T-cell (primary cell): ENCODE measurements at regions not wholly inside any gene's neighbourhood (a gene's known extent, or its start where the extent isn't known, plus 50 kb on each side); places are given as distances from the start of the nearest gene placed in this dataset.

Experiments used
- ATAC-seq, 4 experiments: fragments of 200-7000 bp in 3 of 4; fragments of 150-1000 bp in 1 of 4; cut with Tn5 transposase; replicated peaks in 1 of 4; 1 replicate in 3 of 4; 2 replicates in 1 of 4; pipeline ENCODE4 v1.10.0; 2021; ENCODE audit warnings: moderate library complexity in 3 of 4, mild to moderate bottlenecking in 2 of 4, moderate number of reproducible peaks in 1 of 4
- CTCF ChIA-PET, 2 donors: fragments of 300-600 bp; sonication (Branson Sonifier 250); formaldehyde crosslinking; loops; one replicate each; lab custom pipeline; 2022; ENCODE audit warnings: antibody characterized with exemption in 2 of 2; lab: Charles Lee
- POLR2A ChIA-PET, 2 donors: fragments of 300-600 bp; sonication (Branson Sonifier 250); formaldehyde crosslinking; loops; one replicate each; lab custom pipeline; 2022; ENCODE audit warnings: antibody characterized with exemption in 2 of 2; lab: Charles Lee
- DNase-seq, 35 experiments: peaks; one replicate each; pipeline versions ENCODE4 v3.0.0 to v3.0.0-alpha.2; 2013 to 2023
- H3K27ac ChIP-seq: one replicate; pipeline ENCODE4 v1.5.1; 2013; ENCODE audit warnings: low read length
- H3K27me3 ChIP-seq, 2 experiments: replicated peaks in 1 of 2; 1 replicate in 1 of 2; 2 replicates in 1 of 2; pipeline versions ENCODE4 v1.6.1 to v1.7.0; 2013; ENCODE audit warnings: low read length in 1 of 2, mixed read lengths in 1 of 2; ENCODE audit not compliant: control insufficient read depth in 2 of 2, insufficient read depth in 2 of 2; ENCODE audit errors: extremely low read depth in 1 of 2
- H3K36me3 ChIP-seq, 2 donors: 1 replicate in 1 of 2; 2 replicates in 1 of 2; pipeline versions ENCODE4 v1.6.1 to v1.7.0; 2013; ENCODE audit warnings: low read length in 1 of 2; ENCODE audit not compliant: control insufficient read depth in 2 of 2, insufficient read depth in 1 of 2; ENCODE audit errors: extremely low read depth in 1 of 2
- H3K4me1 ChIP-seq, 2 experiments: 1 replicate in 1 of 2; 2 replicates in 1 of 2; pipeline versions ENCODE4 v1.6.1 to v1.7.0; 2013; ENCODE audit warnings: low read length in 2 of 2, mixed read lengths in 1 of 2; ENCODE audit not compliant: insufficient read depth in 2 of 2, control insufficient read depth in 1 of 2; ENCODE audit errors: extremely low read depth in 1 of 2
- H3K4me3 ChIP-seq, 2 donors: 1 replicate in 1 of 2; 2 replicates in 1 of 2; pipeline versions ENCODE4 v1.5.1 to v1.7.0; 2013; ENCODE audit warnings: mild to moderate bottlenecking in 2 of 2, low read length in 1 of 2, moderate library complexity in 1 of 2; ENCODE audit not compliant: control insufficient read depth in 1 of 2; ENCODE audit errors: extremely low read depth in 1 of 2
- H3K9me3 ChIP-seq: 2 replicates; pipeline ENCODE4 v1.7.0; 2013
- H3K27ac Mint-ChIP-seq, 2 donors: one replicate each; pipeline ENCODE4 v1.8.0; 2020 to 2021; ENCODE audit warnings: mild to moderate bottlenecking in 2 of 2, mixed read lengths in 2 of 2
- H3K27me3 Mint-ChIP-seq, 2 donors: one replicate each; pipeline ENCODE4 v1.8.0; 2021 to 2022; ENCODE audit warnings: mixed read lengths in 2 of 2
- H3K36me3 Mint-ChIP-seq: one replicate; pipeline ENCODE4 v1.8.0; 2021; ENCODE audit warnings: mixed read lengths
- H3K4me1 Mint-ChIP-seq, 3 donors: one replicate each; pipeline ENCODE4 v1.8.0; 2020 to 2022; ENCODE audit warnings: mixed read lengths in 3 of 3, mild to moderate bottlenecking in 1 of 3
- H3K4me3 Mint-ChIP-seq, 3 donors: one replicate each; pipeline ENCODE4 v1.8.0; 2020 to 2022; ENCODE audit warnings: mild to moderate bottlenecking in 3 of 3, mixed read lengths in 3 of 3, moderate library complexity in 3 of 3
- H3K9me3 Mint-ChIP-seq, 3 donors: one replicate each; pipeline ENCODE4 v1.8.0; 2020 to 2022; ENCODE audit warnings: mixed read lengths in 3 of 3
- WGBS: methylation state at CpG from one replicate; pipeline ENCODE4 v1.1.5; 2013; ENCODE audit warnings: missing lambda C conversion rate; ENCODE audit not compliant: insufficient coverage; 5-methylcytosine and 5-hydroxymethylcytosine counted together

- H3K27me3 ChIP-seq, result peaks cover 0 to 3% of the 10 kb centered on the region in 2 experiments
- ATAC-seq (no peak), DNase-seq (no peak)
- Mint-ChIP-seq H3K4me3 (no peak overlapping the region), H3K9me3 (peaks cover 0 to 5% (median 0%) of the 10 kb centered on the region in 3 donors), H3K27ac (no peak overlapping the region), H3K27me3 (peaks cover 0 to 4% of the 10 kb centered on the region in 2 donors), H3K36me3 (no peaks in the 10 kb centered on the region), H3K4me1 (no peaks in the 10 kb centered on the region)
- H3K27ac ChIP-seq, result no peak overlapping the region
- POLR2A ChIA-PET, result no interaction called here
- H3K4me3 ChIP-seq, result no peak overlapping the region
- H3K4me1 ChIP-seq, result no peaks in the 10 kb centered on the region
- CTCF ChIA-PET, result no interaction called here
- H3K9me3 ChIP-seq, result no peaks in the 10 kb centered on the region
- 70% methylated on average over 2 of the region's 2 CpGs for WGBS
- H3K36me3 ChIP-seq, result no peaks in the 10 kb centered on the region
Observed at GRCh38 chr5:68802430-68802829, 291.4 kb upstream of the SLC30A5 start.

GRCh38 chr5:68803881-68804319, 289.9 kb upstream of the SLC30A5 start:
- H3K27me3 Mint-ChIP-seq, result peaks cover 1 to 4% of the 10 kb centered on the region in 2 donors
- H3K9me3 ChIP-seq, result no peaks in the 10 kb centered on the region
- H3K4me3 ChIP-seq, result no peak overlapping the region
- peaks cover 0 to 3% of the 10 kb centered on the region in 2 experiments for H3K27me3 ChIP-seq
- POLR2A ChIA-PET, result no interaction called here
- ATAC-seq, result no peak
- H3K36me3 Mint-ChIP-seq, result no peaks in the 10 kb centered on the region
- no peaks in the 10 kb centered on the region for H3K36me3 ChIP-seq
- CTCF ChIA-PET, result interaction anchor here in 1 of 2 donors (0.5 to 0.6 kb wide), 2 partner anchors 33 to 165 kb away, joined by 3 read pairs; no protein-coding TSS in a partner anchor
- no peak overlapping the region for H3K27ac ChIP-seq
- H3K4me1 Mint-ChIP-seq, result no peaks in the 10 kb centered on the region
- H3K4me3 Mint-ChIP-seq, result no peak overlapping the region
- no peak for DNase-seq
- WGBS, result 87% methylated on average over 4 of the region's 7 CpGs
- no peak overlapping the region for H3K27ac Mint-ChIP-seq
- H3K9me3 Mint-ChIP-seq, result peaks cover 0 to 5% (median 0%) of the 10 kb centered on the region in 3 donors
- no peaks in the 10 kb centered on the region for H3K4me1 ChIP-seq

GRCh38 chr5:68804343-68804742, 289.5 kb upstream of the SLC30A5 start:
- peaks cover 0 to 3% of the 10 kb centered on the region in 2 experiments for H3K27me3 ChIP-seq
- ATAC-seq (no peak), DNase-seq (no peak)
- no peaks in the 10 kb centered on the region for H3K9me3 ChIP-seq
- no peaks in the 10 kb centered on the region for H3K36me3 ChIP-seq
- Mint-ChIP-seq H3K27me3 (peaks cover 1 to 4% of the 10 kb centered on the region in 2 donors), H3K36me3 (no peaks in the 10 kb centered on the region), H3K4me1 (no peaks in the 10 kb centered on the region), H3K4me3 (no peak overlapping the region), H3K9me3 (peaks cover 0 to 5% (median 0%) of the 10 kb centered on the region in 3 donors), H3K27ac (no peak overlapping the region)
- ChIA-PET POLR2A (no interaction called here), CTCF (interaction anchor here in 1 of 2 donors (0.5 kb wide), 1 partner anchor 165 kb away, joined by 3 read pairs; no protein-coding TSS in a partner anchor)
- H3K27ac ChIP-seq, result no peak overlapping the region
- no peaks in the 10 kb centered on the region for H3K4me1 ChIP-seq
- H3K4me3 ChIP-seq, result no peak overlapping the region
- no CpG with 5 or more reads among the region's 3 CpGs for WGBS

DNA sequence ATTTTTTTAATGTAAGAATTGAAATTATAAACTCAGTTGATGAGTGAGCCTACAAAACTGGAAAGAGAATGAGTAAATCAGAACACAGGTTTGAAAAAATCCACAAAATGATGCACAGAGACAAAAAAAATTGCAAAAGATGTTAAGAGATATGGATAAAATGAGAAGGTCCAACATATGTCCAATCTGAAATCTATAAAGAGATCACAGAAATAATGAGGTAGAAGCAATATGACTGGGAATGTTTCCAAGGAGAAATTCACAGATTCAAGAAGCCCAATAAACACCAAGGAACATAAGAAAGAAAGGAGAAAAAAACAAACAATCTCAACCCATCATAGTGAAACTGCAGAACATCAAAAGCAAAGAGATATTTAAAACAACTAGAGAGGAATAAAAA, 288.4 kb upstream of the SLC30A5 start:
- H3K27me3 ChIP-seq, result peaks cover 0 to 3% of the 10 kb centered on the region in 2 experiments
- Mint-ChIP-seq H3K9me3 (peaks cover 0 to 5% (median 0%) of the 10 kb centered on the region in 3 donors), H3K36me3 (no peaks in the 10 kb centered on the region), H3K27ac (no peak overlapping the region), H3K4me1 (no peaks in the 10 kb centered on the region), H3K27me3 (peaks cover 1 to 4% of the 10 kb centered on the region in 2 donors), H3K4me3 (no peak overlapping the region)
- no peak overlapping the region for H3K27ac ChIP-seq
- ATAC-seq (no peak), DNase-seq (no peak)
- no peak overlapping the region for H3K4me3 ChIP-seq
- ChIA-PET CTCF (interaction anchor here in 1 of 2 donors (0.7 kb wide), 1 partner anchor 8 kb away, joined by 3 read pairs; no protein-coding TSS in a partner anchor), POLR2A (no interaction called here)
- no peaks in the 10 kb centered on the region for H3K36me3 ChIP-seq
- H3K4me1 ChIP-seq, result no peaks in the 10 kb centered on the region
- H3K9me3 ChIP-seq, result no peaks in the 10 kb centered on the region

- POLR2A ChIA-PET, result no interaction called here
Observed at GRCh38 chr5:68817632-68818031, 276.2 kb upstream of the SLC30A5 start.

GRCh38 chr5:68818057-68818695, 275.6 kb upstream of the SLC30A5 start:
- no peaks in the 10 kb centered on the region for H3K36me3 Mint-ChIP-seq
- peaks cover 0 to 3% (median 0%) of the 10 kb centered on the region in 3 donors for H3K9me3 Mint-ChIP-seq

More at GRCh38 chr5:68817632-68818031, 276.2 kb upstream of the SLC30A5 start:
- H3K36me3 ChIP-seq, result no peaks in the 10 kb centered on the region
- ATAC-seq, result no peak
- H3K4me1 Mint-ChIP-seq, result no peaks in the 10 kb centered on the region
- H3K27ac Mint-ChIP-seq, result no peak overlapping the region
- H3K27ac ChIP-seq, result no peak overlapping the region
- H3K36me3 Mint-ChIP-seq, result no peaks in the 10 kb centered on the region
- H3K9me3 ChIP-seq, result no peaks in the 10 kb centered on the region
- no CpG with 5 or more reads among the region's 2 CpGs for WGBS
- H3K9me3 Mint-ChIP-seq, result peaks cover 0 to 3% (median 0%) of the 10 kb centered on the region in 3 donors
- H3K4me3 Mint-ChIP-seq, result no peak overlapping the region
- CTCF ChIA-PET, result no interaction called here
- DNase-seq, result no peak
- no peaks in the 10 kb centered on the region for H3K4me1 ChIP-seq
- H3K27me3 ChIP-seq, result peaks cover 0 to 16% of the 10 kb centered on the region in 2 experiments
- peaks cover 17 to 24% of the 10 kb centered on the region in 2 donors for H3K27me3 Mint-ChIP-seq
- no peak overlapping the region for H3K4me3 ChIP-seq

More at GRCh38 chr5:68818057-68818695, 275.6 kb upstream of the SLC30A5 start:
- no peaks in the 10 kb centered on the region for H3K4me1 Mint-ChIP-seq
- Histone ChIP-seq H3K36me3 (no peaks in the 10 kb centered on the region), H3K4me3 (no peak overlapping the region), H3K27me3 (peaks cover 0 to 16% of the 10 kb centered on the region in 2 experiments), H3K4me1 (no peaks in the 10 kb centered on the region), H3K27ac (no peak overlapping the region), H3K9me3 (no peaks in the 10 kb centered on the region)
- ChIA-PET CTCF (no interaction called here), POLR2A (no interaction called here)
- no peak overlapping the region for H3K27ac Mint-ChIP-seq
- no peak for ATAC-seq
- no peak overlapping the region for H3K4me3 Mint-ChIP-seq
- 71% methylated on average over 7 of the region's 11 CpGs for WGBS
- DNase-seq, result no peak
- peaks cover 17 to 29% of the 10 kb centered on the region in 2 donors for H3K27me3 Mint-ChIP-seq
